AG10803 (cell line): ENCODE measurements at regions not wholly inside any gene's neighbourhood (a gene's known extent, or its start where the extent isn't known, plus 50 kb on each side); places are given as distances from the start of the nearest gene placed in this dataset.
A peak's percentile ranks its signal among the peaks of the same experiment; 100 is the strongest.

Source experiments
- DNase-seq: peaks from one replicate; pipeline ENCODE4 v3.0.0; 2010; ENCODE audit warnings: low read depth
- H3K4me3 ChIP-seq: 2 replicates; pipeline ENCODE4 v1.5.1; 2011; ENCODE audit warnings: mild to moderate bottlenecking, low read length, control low read depth
- CTCF ChIP-seq: conservative IDR thresholded peaks from 2 replicates; pipeline ENCODE4 v1.5.1; 2011; ENCODE audit warnings: mild to moderate bottlenecking, low read length, control low read depth, inconsistent platforms

DNA sequence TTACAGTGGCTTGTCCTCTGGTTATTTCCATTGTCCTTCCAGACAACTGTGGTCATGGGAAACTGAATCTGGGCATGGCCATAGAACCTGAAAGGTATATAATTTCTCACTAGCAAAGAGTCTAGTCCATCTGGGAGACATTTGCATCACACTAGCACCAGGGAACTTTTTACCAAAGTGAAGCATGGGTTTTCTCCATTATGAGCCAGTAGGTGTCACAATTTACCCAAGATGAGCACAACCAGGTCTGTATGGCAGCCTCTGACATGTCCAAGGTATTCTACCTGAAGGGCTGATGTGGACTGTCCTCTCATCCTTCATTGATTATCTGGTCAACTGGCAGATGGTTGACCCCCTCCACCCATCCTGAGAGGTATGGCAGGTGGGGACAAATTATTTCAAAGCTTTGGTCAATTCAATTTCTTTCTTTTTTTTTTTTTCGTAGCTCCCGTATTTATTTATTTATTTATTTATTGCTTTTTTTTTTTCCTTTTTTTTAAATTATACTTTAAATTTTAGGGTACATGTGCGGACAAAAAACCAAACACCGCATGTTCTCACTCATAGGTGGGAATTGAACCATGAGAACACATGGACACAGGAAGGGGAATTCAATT lies 425.9 kb downstream of the TMEM135 start:
- H3K4me3 ChIP-seq: no peak overlapping the region
- TF ChIP-seq CTCF: peak; percentile 55
- DNase-seq: peak; percentile 34

GRCh38 chr11:87462171-87462570 lies 424.4 kb downstream of the TMEM135 start:
- no peak for TF ChIP-seq CTCF
- DNase-seq: no peak
- H3K4me3 ChIP-seq: no peak overlapping the region

- no peak for DNase-seq
- no peak for TF ChIP-seq CTCF
These were observed 423.3 kb downstream of the TMEM135 start for GRCh38 chr11:87460842-87461637.

GRCh38 chr11:87460279-87460678 lies 422.5 kb downstream of the TMEM135 start:
- H3K4me3 ChIP-seq: no peak overlapping the region
- TF ChIP-seq CTCF: no peak
- no peak for DNase-seq

More at GRCh38 chr11:87460842-87461637, 423.3 kb downstream of the TMEM135 start:
- H3K4me3 ChIP-seq: no peak overlapping the region

DNA sequence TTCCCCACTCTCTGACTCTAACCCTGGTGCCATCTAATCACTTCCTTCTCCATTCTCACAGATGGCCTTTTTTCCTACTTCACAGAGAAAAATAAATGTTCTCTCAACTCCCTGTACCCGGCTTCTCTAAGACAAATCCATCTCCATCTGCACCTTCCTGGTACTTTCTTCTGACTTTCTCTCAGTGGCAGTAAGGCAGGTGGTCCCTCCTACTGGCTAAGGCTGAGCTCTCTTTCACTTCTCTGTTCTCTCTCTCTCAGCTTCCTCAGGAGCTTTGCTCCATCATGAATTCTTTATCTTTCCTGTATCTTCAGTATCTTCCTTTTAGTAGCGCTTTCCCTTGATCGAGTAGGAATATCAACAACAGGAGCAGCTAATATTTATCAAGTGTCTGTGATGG lies 421.6 kb downstream of the TMEM135 start:
- no peak for DNase-seq
- no peak overlapping the region for H3K4me3 ChIP-seq
- TF ChIP-seq CTCF: no peak

GRCh38 chr11:87456499-87456898 lies 418.8 kb downstream of the TMEM135 start:
- no peak for DNase-seq
- TF ChIP-seq CTCF: no peak
- H3K4me3 ChIP-seq: no peak overlapping the region

DNA sequence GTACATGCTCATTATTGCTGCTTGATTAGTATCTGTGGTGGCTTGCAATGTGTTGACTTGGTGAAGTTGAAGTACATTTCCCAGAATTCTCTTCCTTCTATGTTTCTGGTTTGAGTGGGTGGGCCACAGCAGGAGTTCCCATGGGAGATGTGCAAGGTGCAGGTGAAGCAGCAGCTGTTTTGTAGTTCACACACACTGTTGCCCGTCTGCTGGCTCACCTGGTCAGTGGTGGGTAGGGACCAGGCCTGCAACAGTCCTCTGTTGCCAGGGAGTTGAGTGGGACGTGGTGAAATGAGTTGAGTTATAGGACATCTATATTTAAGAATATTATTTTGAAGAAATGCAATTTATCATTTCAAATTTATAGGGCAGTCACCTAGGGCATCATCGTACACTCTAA lies 417.4 kb downstream of the TMEM135 start:
- no peak for TF ChIP-seq CTCF
- no peak for DNase-seq
- no peak overlapping the region for H3K4me3 ChIP-seq
